PC-3 (cell line): ENCODE measurements at regions not wholly inside any gene's neighbourhood (a gene's known extent, or its start where the extent isn't known, plus 50 kb on each side); places are given as distances from the start of the nearest gene placed in this dataset.
"Not testable (repeated sequence)": the region's sequence is repeated elsewhere in the genome, so short reads cannot be mapped to it uniquely, and the experiment has no call there.

Experiments
- ATAC-seq: fragments of 200-7000 bp; cut with Tn5 transposase; 2 replicates; pipeline ENCODE4 v1.9.1; 2020; ENCODE audit warnings: mild to moderate bottlenecking, moderate library complexity
- BruUV-seq: library from RNA; stranded (reverse); fragments of 400-500 nt; replicated peaks from 2 replicates; lab custom pipeline; 2021; lab: Mats Ljungman, UMichigan
- CTCF ChIA-PET: fragments of 300-600 bp; sonication (Branson Sonifier 250); formaldehyde crosslinking; loops from one replicate; lab custom pipeline; 2022; ENCODE audit warnings: antibody characterized with exemption; lab: Charles Lee
- POLR2A ChIA-PET: fragments of 300-600 bp; sonication (Branson Sonifier 250); formaldehyde crosslinking; loops from one replicate; lab custom pipeline; 2022; ENCODE audit warnings: antibody characterized with exemption; ENCODE audit not compliant: unreplicated experiment; lab: Charles Lee
- DNase-seq: peaks from one replicate; pipeline ENCODE4 v3.0.0-alpha.2; 2015
- H2AFZ ChIP-seq: fragments of 300-600 bp; sonication (generic); 2 replicates; pipeline ENCODE4 v1.6.0; 2016; ENCODE audit warnings: antibody characterized with exemption, low read length
- H3F3A ChIP-seq: fragments of 300-600 bp; sonication (generic); one replicate; pipeline ENCODE4 v1.6.0; 2017; ENCODE audit warnings: antibody characterized with exemption, low read length, control low read depth, mild to moderate bottlenecking; ENCODE audit not compliant: unreplicated experiment
- H3K27ac ChIP-seq: fragments of 300-600 bp; sonication (generic); 2 replicates; pipeline ENCODE4 v1.5.1; 2016; ENCODE audit warnings: mild to moderate bottlenecking, low read length
- H3K27me3 ChIP-seq: fragments of 300-600 bp; sonication (generic); 2 replicates; pipeline ENCODE4 v1.6.1; 2016; ENCODE audit warnings: low read length, mixed read lengths
- H3K36me3 ChIP-seq: fragments of 300-600 bp; sonication (generic); 2 replicates; pipeline ENCODE4 v1.6.1; 2016; ENCODE audit warnings: low read depth, mixed run types, low read length, mixed read lengths
- H3K4me1 ChIP-seq: fragments of 300-600 bp; sonication (generic); 2 replicates; pipeline ENCODE4 v1.5.1; 2016; ENCODE audit warnings: low read length; ENCODE audit not compliant: insufficient read depth
- H3K4me2 ChIP-seq: fragments of 300-600 bp; sonication (generic); 2 replicates; pipeline ENCODE4 v1.6.0; 2016; ENCODE audit warnings: low read length
- H3K4me3 ChIP-seq: fragments of 300-600 bp; sonication (generic); 2 replicates; pipeline ENCODE4 v1.5.1; 2016; ENCODE audit warnings: mild to moderate bottlenecking, low read length, mixed read lengths
- H3K79me2 ChIP-seq: fragments of 300-600 bp; sonication (generic); 2 replicates; pipeline ENCODE4 v1.6.1; 2017; ENCODE audit warnings: low read length, mixed read lengths
- H3K9ac ChIP-seq: fragments of 300-600 bp; sonication (generic); 2 replicates; pipeline ENCODE4 v1.6.0; 2016; ENCODE audit warnings: mild to moderate bottlenecking, low read length
- H3K9me2 ChIP-seq: fragments of 300-600 bp; sonication (generic); replicated peaks from 2 replicates; pipeline ENCODE4 v1.6.1; 2016; ENCODE audit warnings: mixed run types, low read length, mixed read lengths
- H3K9me3 ChIP-seq: fragments of 300-600 bp; sonication (generic); 2 replicates; pipeline ENCODE4 v1.6.1; 2016; ENCODE audit warnings: low read length, mixed read lengths
- H4K20me1 ChIP-seq: fragments of 300-600 bp; sonication (generic); 2 replicates; pipeline ENCODE4 v1.6.1; 2016; ENCODE audit warnings: low read length, mixed read lengths
- EZH2 ChIP-seq: fragments of 300-600 bp; sonication (generic); IDR thresholded peaks from one replicate; pipeline ENCODE4 v1.6.1; 2017; ENCODE audit warnings: antibody characterized with exemption, mild to moderate bottlenecking, low read length; ENCODE audit not compliant: unreplicated experiment
- EZH2phosphoT487 ChIP-seq: fragments of 300-600 bp; sonication (generic); IDR thresholded peaks from 2 replicates; pipeline ENCODE4 v1.6.1; 2018; ENCODE audit warnings: mild to moderate bottlenecking, antibody characterized with exemption, low read length, borderline replicate concordance
- intact Hi-C: fragments of 100-400 bp; cut with micrococcal nuclease; formaldehyde crosslinking; loops from 2 replicates; pipeline ENCODE4 v1.9.0; 2023
- TF ChIP-seq, protein P1 (sequence below): fragments of 300-600 bp; sonication (generic); conservative IDR thresholded peaks from 2 replicates; pipeline ENCODE4 v1.5.1; 2017; ENCODE audit warnings: antibody characterized with exemption, low read depth, mild to moderate bottlenecking, low read length

DNA sequence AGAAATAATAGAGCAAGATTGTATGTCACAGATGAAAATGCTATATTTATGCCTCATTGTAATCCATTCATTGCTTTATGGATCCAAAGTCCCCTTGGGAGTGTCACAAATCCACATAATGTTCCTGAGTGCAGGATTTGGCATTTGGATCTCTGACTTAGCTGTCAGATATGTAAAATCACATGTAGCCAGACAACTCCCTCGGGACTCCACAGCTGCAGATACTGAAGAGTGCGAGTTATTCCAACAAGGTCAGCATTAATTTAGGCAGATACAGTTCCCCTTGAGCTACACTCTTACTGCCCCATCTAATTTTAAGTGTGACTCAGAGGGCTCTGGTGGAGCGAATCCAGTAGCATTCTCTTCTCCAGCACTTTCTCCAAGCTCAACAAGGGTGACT, 433.2 kb downstream of the CD83 start:
- ChIA-PET CTCF (no interaction called here), POLR2A (no interaction called here)
- DNase-seq, result no peak
- Histone ChIP-seq H3F3A (no peaks in the 10 kb centered on the region), H3K79me2 (no peaks in the 10 kb centered on the region), H3K27ac (no peak overlapping the region), H3K9ac (no peak overlapping the region), H3K4me1 (no peaks in the 10 kb centered on the region), H3K9me2 (no peaks in the 10 kb centered on the region), H3K4me2 (no peak overlapping the region), H3K9me3 (no peaks in the 10 kb centered on the region), H2AFZ (no peak overlapping the region), H3K36me3 (no peaks in the 10 kb centered on the region), H3K27me3 (no peaks in the 10 kb centered on the region), H3K4me3 (no peak overlapping the region), H4K20me1 (no peaks in the 10 kb centered on the region)
- intact Hi-C loops, result no loop called here
- no TSS peak for BruUV-seq
- TF ChIP-seq, protein P1, sequence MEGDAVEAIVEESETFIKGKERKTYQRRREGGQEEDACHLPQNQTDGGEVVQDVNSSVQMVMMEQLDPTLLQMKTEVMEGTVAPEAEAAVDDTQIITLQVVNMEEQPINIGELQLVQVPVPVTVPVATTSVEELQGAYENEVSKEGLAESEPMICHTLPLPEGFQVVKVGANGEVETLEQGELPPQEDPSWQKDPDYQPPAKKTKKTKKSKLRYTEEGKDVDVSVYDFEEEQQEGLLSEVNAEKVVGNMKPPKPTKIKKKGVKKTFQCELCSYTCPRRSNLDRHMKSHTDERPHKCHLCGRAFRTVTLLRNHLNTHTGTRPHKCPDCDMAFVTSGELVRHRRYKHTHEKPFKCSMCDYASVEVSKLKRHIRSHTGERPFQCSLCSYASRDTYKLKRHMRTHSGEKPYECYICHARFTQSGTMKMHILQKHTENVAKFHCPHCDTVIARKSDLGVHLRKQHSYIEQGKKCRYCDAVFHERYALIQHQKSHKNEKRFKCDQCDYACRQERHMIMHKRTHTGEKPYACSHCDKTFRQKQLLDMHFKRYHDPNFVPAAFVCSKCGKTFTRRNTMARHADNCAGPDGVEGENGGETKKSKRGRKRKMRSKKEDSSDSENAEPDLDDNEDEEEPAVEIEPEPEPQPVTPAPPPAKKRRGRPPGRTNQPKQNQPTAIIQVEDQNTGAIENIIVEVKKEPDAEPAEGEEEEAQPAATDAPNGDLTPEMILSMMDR, result no peak
- TF ChIP-seq EZH2phosphoT487 (no peak), EZH2 (no peak)
- ATAC-seq, result no peak

DNA sequence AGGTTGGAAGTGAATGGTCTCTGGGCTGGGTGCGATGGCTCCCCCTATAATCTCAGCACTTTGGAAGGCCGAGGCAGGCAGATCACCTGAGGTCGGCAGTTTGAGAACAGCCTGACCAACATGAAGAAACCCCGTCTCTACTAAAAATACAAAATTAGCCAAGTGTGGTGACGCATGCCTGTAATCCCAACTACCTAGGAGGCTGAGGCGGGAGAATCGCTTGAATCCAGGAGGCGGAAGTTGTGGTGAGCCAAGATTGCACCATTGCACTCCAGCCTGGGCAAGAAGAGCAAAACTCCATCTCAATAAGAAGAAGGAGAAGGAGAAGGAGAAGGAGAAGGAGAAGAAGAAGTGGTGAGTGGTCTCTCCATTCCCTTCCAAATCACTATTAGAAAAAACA, 434.0 kb downstream of the CD83 start:
- ATAC-seq, H4K20me1 ChIP-seq, H3K36me3 ChIP-seq, CTCF ChIA-PET, H3K79me2 ChIP-seq, H2AFZ ChIP-seq, H3K9ac ChIP-seq, H3K4me1 ChIP-seq, H3K27me3 ChIP-seq, H3K27ac ChIP-seq, H3K9me3 ChIP-seq, DNase-seq, H3K4me2 ChIP-seq, intact Hi-C loops, H3F3A ChIP-seq, H3K4me3 ChIP-seq, BruUV-seq, H3K9me2 ChIP-seq, POLR2A ChIA-PET: not testable (repeated sequence)

DNA sequence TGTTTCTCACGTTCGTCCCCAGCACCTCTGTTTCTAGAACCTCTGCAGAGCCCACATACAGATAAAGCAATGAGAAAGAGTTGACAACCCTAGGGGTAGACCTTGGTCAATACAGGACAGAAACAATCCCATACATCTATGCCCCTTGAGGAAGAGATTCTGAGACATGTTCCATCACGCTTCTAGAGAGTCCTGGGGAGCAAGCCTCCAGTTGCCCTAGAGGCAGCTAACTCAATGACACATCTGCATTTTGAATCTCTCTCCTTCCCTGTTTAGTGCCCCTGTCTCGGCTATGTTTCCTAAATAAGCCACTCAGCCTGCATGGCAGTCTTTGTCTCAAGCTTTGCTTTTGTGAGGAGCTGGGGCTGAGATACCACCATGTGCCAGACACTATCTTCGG, 435.3 kb downstream of the CD83 start:
- BruUV-seq, result no TSS peak
- Histone ChIP-seq H3K4me1 (no peaks in the 10 kb centered on the region), H3K9me2 (no peaks in the 10 kb centered on the region), H3K9me3 (no peaks in the 10 kb centered on the region), H3K9ac (no peak overlapping the region), H3K36me3 (no peaks in the 10 kb centered on the region), H3K27me3 (no peaks in the 10 kb centered on the region), H3K79me2 (no peaks in the 10 kb centered on the region), H4K20me1 (no peaks in the 10 kb centered on the region), H3K4me2 (no peak overlapping the region), H3K4me3 (no peak overlapping the region), H2AFZ (no peak overlapping the region), H3F3A (no peaks in the 10 kb centered on the region), H3K27ac (no peak overlapping the region)
- intact Hi-C loops, result no loop called here
- ATAC-seq (no peak), DNase-seq (no peak)
- CTCF ChIA-PET, result no interaction called here
- POLR2A ChIA-PET, result no interaction called here
- no peak for TF ChIP-seq EZH2phosphoT487
- TF ChIP-seq EZH2, result no peak
- TF ChIP-seq, protein P1, result no peak
